Activated naive CD4-positive, alpha-beta T cell (primary cell): ENCODE measurements at regions not wholly inside any gene's neighbourhood (a gene's known extent, or its start where the extent isn't known, plus 50 kb on each side); places are given as distances from the start of the nearest gene placed in this dataset.

Experiments
- DNase-seq, 4 experiments: peaks; one replicate each; lab custom pipeline; 2025; lab: John Stamatoyannopoulos, UW

GRCh38 chr2:121966663-121967062 lies 211.2 kb downstream of the TSN start:
- DNase-seq: no peak

- DNase-seq: no peak
Observed at GRCh38 chr2:121969166-121969565, 213.7 kb downstream of the TSN start.

- DNase-seq: no peak
Observed at GRCh38 chr2:121969766-121970639, 214.6 kb downstream of the TSN start.

GRCh38 chr2:121972203-121972602 lies 216.8 kb downstream of the TSN start:
- DNase-seq: no peak

- peak in 1 of 4 experiments; percentile 2 for DNase-seq
Observed at GRCh38 chr2:121974897-121975661, 219.6 kb downstream of the TSN start.

GRCh38 chr2:121976926-121977325 lies 221.5 kb downstream of the TSN start:
- no peak for DNase-seq

GRCh38 chr2:121977326-121977725 lies 221.9 kb downstream of the TSN start:
- no peak for DNase-seq

GRCh38 chr2:121992700-121993099 lies 237.2 kb downstream of the TSN start:
- no peak for DNase-seq

GRCh38 chr2:121993682-121994081 lies 238.2 kb downstream of the TSN start:
- DNase-seq: no peak

GRCh38 chr2:121994238-121995206 lies 239.1 kb downstream of the TSN start:
- DNase-seq: no peak

- DNase-seq: no peak
Observed at GRCh38 chr2:121998751-121999150, 243.3 kb downstream of the TSN start.

GRCh38 chr2:121999264-121999663 lies 243.8 kb downstream of the TSN start:
- no peak for DNase-seq

- no peak for DNase-seq
Observed at GRCh38 chr2:122000556-122001340, 245.3 kb downstream of the TSN start.

- DNase-seq: no peak
Observed at GRCh38 chr2:122001441-122001874, 246.0 kb downstream of the TSN start.

GRCh38 chr2:122003196-122003940 lies 247.9 kb downstream of the TSN start:
- no peak for DNase-seq

- no peak for DNase-seq
Observed at GRCh38 chr2:122007126-122007525, 251.7 kb downstream of the TSN start.

- DNase-seq: no peak
Observed at GRCh38 chr2:122007577-122007976, 252.1 kb downstream of the TSN start.

- DNase-seq: no peak
Observed at GRCh38 chr2:122009561-122009960, 254.1 kb downstream of the TSN start.

- no peak for DNase-seq
Observed at GRCh38 chr2:122011493-122012270, 256.2 kb downstream of the TSN start.

GRCh38 chr2:122018736-122019135 lies 263.3 kb downstream of the TSN start:
- DNase-seq: no peak
